ENCODE measurements at regions not wholly inside any gene's neighbourhood (a gene's known extent, or its start where the extent isn't known, plus 50 kb on each side); places are given as distances from the start of the nearest gene placed in this dataset.

DNA sequence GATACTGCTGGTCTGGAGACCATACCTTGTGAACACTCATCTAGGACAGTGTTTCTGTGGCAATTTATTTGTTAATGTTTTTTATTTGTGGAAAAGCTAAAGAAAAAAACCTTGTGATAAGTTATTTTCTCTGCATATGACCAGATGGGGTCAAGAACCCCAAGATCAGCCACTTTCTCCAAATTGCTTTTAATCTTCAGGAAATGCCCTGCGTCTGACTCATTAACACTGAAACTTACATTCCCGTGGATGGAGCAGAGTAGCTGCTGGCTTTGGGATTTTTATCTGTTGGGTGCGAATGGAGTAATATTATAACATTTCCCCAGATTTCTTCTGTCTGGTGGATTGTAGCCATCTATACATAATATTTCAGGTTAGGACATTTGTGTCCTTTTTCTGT is 444.5 kb downstream of the SH3GL2 start:
- no peak for TF ChIP-seq EP300 (IDR thresholded peaks at IDR 0.05)
- no peak for TF ChIP-seq POLR2A (IDR thresholded peaks at IDR 0.05; ENCODE audit: low read depth)
- no peak for TF ChIP-seq POLR2AphosphoS5 (IDR thresholded peaks at IDR 0.05)
